ENCODE measurements at regions not wholly inside any gene's neighbourhood (a gene's known extent, or its start where the extent isn't known, plus 50 kb on each side); places are given as distances from the start of the nearest gene placed in this dataset.
"Not testable (repeated sequence)": the region's sequence is repeated elsewhere in the genome, so short reads cannot be mapped to it uniquely, and the experiment has no call there.

DNA sequence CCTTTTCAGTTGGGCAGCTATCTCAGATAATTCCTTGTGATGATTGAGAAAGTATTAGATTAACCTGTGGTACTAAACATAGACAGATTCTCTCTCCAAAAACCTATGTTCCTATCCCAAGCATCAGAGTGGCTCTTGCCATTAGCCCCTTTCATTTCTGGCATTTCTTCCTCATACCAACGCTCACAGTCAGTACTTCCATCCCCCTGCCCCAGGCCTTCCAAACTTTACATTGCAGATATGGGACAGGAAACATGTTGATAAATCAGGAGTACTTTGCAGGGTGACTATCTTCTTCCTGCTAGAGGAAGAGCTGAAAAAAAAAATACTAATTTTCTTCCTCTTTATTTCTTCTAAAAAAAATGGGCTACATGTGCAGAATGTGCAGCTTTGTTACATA lies 442.6 kb upstream of the RGMB start:
- DNase-seq, result no peak

DNA sequence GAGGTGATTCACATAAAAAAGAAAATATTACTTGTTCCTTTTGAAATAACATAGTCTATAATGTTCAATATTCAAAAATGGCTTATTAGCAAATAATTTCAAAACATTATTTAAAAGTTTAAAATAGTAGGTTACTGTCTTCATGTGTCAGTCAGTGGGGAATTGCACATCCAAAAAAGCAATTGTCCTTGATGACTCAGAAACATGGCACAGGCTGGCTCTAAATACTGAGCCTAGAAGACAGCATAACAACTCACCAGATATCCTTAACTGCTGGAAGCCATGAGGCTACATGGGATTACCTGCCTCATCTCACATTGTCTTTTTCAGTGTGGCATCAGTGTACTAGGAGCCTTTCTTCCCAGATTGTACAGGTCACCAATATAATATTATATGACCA lies 439.5 kb upstream of the RGMB start:
- no peak for DNase-seq

DNA sequence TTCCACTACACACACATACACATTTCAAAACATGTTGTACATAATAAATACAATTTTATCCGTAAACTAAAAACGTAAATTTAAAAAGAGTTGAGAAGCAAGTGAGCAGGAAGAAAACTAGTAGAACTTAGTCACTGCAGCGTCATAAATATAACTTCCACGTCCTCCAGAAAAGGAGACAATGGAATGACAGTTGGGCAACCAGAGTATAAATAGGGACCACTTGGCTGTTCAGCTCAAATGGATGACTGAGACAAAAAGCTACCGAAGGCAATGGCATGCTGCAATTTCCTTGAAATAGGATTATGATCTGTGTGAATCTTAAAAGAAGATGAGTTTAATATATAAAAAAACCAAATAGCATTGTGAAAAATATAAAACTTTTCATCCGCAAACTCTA lies 438.5 kb upstream of the RGMB start:
- no peak for DNase-seq

DNA sequence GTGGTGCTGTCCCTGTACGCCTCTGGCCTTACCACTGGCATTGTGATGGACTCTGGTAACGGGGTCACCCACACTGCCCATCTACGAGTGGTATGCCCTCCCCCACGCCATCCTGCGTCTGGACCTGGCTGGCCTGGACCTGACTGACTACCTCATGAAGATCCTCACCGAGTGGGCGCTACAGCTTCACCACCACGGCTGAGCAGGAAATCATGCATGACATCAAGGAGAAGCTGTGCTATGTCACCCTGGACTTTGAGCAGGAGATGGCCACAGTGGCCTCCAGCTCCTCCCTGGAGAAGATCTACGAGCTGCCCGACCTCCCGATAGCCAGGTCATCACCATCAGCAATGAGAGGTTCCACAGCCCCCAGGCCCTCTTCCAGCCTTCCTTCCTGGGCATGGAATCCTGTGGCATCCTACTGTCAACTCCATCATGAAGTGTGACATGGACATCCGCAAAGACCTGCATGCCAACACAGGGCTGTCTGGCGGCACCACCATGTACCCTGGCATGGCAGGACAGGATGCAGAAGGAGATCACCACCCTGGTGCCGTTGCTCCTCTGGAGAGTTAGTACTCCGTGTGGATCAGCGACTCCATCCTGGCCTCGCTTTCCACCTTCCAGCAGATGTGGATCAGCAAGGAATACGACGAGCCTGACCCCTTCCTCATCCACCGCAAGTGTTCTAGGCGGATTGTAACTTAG lies 434.2 kb upstream of the RGMB start:
- no peak for DNase-seq

DNA sequence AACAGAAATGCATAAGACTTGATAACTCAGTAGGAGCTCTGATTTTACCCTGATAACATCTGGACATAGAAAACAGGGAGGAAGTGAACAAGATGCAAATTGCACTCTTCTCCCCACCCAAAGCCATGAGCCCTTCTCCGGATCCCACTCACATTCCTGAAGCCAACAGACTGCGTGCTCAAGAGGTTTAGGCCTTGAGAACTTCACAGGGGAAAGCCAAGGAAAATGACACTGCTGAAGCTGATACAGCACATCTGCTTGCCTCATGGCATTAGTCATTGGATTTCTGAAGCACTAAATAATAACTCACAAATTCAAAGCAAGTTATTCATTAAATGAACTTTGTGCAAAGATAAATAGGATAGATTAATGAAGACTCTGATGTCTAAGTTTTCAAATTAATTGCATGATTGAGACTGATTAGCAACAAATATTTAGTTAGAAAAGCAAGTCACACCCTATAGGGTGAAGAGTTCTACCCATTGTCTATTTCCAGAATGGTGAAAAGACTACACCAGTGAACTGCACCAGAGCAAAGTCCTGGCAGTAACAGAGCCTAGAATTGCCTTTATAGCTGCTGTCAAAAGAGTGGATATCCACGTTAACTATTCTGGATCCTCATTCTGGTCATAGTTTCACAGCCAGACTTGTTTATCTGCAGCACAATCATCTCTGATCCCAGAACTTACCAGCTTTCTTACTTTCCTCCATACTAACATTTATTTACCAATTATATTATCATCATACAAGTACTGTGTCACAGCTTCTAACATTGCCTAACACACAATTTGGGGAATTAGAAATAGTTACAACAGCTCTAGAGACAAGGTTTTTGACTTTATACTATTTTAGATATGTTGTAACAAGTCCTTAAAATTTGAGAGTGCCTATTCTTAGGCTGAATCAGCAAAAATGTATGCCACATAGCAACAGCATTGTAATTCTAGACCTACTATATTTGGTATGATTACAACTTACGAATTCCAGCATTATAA lies 432.1 kb upstream of the RGMB start:
- DNase-seq, result no peak

DNA sequence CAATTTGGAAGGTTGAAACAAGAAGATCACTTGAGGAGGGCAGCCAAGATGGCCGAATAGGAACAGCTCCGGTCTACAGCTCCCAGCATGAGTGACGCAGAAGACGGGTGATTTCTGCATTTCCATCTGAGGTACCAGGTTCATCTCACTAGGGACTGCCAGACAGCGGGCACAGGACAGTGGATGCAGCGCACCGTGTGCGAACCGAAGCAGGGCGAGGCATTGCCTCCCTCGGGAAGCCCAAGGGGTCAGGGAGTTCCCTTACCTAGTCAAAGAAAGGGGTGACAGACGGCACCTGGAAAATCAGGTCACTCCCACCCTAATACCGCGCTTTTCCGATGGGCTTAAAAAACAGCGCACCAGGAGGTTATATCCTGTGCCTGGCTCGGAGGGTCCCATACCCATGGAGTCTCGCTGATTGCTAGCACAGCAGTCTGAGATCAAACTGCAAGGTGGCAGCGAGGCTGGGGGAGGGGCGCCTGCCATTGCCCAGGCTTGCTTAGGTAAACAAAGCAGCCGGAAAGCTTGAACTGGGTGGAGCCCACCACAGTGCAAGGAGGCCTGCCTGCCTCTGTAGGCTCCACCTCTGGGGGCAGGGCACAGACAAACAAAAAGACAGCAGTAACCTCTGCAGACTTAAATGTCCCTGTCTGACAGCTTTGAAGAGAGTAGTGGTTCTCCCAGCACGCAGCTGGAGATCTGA lies 430.4 kb upstream of the RGMB start:
- not testable (repeated sequence) for DNase-seq

DNA sequence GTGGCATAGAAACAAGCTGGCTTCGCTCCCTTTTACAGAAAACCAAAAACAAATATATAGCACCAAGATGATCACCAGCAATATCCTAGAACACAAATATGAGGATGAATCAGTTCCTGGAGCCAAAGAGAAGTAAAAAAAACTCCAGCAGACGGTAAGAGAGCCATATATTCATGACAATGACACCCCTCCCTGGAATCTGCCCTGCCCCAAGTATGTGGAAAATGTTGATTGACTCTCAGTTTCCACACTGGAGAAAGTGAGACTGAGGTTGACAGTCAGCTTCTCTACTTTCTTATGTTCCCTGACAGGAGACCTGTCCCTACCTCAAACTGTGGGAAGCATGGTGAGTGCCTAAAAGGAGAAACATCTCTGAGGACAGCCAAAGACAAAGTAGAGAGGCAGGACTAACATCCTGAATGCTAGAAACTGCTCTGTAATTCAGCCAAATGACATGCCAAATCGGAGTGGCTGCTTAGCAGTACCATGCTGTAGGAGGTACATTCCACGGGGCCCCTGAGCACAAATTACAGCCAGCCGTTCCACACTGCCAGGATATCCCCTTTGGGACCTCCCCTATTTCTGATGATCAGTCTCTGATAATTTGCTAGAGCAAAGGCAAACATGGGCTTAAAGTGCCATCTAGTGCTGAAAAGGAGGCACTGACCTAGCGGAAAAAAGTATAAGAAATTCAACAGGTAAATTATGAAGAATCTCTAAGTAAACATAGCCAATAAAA lies 424.0 kb upstream of the RGMB start:
- no peak for DNase-seq

DNA sequence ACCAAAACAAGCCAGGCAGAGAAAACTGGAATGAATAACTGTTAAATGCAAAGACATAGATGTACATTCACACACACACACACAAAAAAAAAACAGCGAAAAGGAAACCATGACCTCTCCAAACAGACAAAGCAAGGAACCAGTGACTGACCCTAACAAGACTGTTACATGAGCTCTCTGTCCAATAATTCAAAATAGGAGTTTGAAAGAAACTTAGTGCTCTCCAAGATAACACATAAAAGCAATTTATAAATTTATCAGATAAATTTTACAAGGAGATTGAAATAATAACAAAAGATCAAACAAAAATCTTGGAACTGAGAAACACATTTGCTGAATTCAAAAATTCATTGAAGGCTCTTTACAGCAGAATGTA lies 423.5 kb upstream of the RGMB start:
- DNase-seq, result no peak

DNA sequence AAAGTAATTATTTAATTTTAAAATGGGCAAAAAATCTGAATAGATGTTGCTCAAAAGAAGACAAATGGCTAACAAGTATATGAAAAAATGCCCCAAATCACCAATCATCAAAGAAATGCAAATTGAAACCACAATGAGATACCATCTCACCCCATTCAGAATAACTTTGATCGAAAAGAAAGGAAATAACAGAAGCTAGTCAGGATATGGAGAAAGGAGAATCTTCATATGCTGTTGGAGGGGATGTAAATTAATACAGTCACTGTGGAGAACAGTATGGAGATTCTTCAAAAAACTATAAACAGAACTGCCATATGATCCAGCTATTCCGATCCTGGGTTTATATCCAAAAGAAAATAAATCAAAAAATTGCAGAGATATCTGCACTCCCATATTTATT lies 418.5 kb upstream of the RGMB start:
- DNase-seq, result no peak

DNA sequence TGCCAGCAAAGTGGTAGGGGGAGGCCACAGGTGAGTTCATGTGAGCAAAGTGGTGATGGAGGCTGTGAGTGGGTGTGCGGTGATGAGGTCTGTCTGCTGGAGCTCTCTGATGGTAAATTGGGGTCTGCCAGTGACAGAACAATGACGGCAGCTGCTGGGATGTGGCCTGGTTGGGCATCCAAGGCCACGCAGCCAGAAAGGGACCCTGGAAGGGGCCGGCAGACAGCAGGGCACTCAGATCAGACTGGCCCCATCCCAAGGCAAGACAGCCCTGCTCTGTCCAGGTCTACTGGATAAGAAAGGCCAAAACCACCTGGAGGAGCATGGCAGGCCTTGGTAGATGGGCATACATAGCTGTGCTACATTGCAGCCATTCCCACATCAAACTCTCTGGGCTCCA lies 412.9 kb upstream of the RGMB start:
- DNase-seq, result no peak

DNA sequence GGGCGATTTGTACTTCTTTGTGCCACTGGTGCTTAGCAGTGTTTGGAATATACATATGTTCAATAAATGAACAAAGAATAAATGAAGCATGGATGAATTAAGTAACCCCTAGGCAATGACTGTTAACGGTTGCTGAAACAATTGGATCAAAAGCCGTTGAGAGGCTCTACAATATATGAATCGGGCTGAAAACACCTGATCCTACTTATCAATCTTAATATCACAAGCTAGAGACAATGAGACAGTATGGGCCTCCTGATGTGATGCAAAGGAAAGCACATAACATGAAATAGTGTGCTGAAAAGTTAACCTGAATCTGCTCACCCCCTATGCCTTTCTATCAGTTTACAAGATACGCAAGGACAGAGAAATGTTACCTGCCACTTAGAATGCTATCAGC lies 410.3 kb upstream of the RGMB start:
- no peak for DNase-seq

DNA sequence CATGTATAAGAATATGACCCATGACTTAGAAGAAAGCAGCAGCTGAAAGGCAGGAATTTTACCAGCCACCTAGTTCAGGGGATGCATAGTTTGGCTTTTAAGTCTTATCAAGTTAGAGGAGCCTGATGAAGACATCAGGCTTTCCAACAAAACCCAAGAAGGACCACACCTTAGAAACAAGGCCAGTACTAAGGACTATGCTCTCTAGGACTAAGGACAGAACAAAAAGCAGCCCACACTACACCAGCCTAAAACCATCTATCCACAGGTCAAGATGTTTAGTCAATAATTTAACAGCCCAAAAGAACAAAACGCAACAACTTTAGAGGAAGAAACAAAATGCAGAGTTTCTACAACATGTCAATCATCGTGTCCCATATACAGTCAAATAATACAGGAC lies 408.9 kb upstream of the RGMB start:
- no peak for DNase-seq

DNA sequence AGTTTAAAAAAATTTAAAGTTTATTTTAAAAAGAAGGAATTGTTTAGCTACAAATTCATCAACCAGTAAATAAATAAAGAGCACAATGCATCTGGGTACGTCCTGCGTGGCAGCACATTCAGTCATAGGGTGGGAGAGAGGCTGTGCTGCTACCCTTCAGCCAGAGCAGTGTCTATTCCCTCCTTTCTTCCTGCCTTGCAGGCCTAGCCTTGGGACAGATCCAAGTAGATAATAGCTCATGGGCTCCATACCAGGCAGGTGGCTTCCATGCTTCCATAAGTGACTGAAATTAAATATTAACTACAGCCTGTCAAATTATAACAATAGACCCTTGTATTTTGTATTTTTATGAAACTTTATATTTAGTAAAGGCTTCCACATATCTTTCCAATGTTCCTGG lies 408.3 kb upstream of the RGMB start:
- DNase-seq, result no peak

DNA sequence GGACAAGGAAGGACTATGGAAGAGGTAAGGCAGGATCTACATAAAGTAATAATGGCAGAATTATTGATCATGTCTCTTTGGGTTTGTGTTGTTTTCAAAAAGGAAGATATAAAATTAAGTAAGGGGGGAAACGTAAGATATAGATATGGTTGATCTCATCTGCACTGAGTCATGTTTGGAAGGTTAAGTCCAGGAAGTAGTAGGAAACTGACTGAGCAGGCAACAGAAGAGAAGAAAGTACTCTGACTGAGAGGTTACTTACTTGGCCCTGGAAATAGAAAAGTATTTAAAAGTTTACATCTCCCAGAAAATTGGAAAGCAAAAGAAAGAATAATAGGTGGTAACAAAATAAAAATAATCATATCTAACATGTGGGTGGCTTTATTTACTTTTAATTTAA lies 405.3 kb upstream of the RGMB start:
- DNase-seq, result no peak

DNA sequence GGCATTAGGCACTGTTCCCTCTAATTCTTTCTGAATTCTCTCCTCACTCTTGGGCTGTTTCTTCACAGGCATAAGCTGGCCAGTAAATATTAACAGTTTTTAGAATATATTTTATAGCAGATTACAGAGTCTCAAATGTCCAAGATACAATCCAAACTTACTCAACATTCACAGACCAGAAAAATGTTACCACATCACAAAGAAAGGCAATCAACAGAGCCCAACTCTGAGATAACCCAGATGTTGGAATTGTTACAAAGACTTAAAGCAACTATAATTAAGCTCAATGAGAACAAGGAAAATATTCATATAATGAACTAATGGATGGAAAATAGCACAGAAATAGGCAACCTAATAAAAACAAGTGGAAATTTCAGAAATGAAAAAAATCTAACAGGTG lies 401.1 kb upstream of the RGMB start:
- no peak for DNase-seq

DNA sequence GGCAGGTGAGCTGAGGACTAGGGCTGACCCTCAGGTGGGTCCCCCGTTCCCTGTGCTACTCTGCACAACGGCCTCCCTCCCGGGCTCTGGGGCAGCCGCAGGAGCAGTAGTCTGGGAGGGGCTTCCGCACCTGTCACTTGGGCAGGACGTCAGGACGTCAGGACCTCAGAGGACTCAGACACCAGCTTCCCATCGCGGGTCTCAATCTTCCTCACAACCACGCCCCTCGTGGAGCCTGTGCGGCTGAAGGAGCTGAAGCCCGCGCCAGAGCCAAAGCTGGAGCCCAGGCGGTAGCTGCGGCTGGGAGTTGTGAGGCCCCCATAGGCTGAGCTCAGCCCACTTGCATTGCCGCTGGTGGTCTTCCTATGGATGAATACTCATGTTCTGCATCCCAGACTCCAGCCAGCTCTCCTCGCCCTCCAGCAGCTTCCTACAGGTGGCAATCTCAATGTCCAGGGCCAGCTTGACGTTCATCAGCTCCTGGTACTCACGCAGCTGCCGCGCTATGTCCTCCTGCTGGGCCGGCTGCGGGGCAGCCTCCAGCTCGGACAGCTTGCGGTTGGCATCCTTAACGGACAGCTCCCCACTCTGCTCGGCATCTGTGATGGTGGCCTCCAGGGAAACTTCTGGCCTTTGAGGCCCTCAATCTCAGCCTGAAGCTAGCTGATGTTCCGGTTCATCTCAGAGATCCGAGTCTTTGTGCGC lies 381.4 kb upstream of the RGMB start:
- no peak for DNase-seq

DNA sequence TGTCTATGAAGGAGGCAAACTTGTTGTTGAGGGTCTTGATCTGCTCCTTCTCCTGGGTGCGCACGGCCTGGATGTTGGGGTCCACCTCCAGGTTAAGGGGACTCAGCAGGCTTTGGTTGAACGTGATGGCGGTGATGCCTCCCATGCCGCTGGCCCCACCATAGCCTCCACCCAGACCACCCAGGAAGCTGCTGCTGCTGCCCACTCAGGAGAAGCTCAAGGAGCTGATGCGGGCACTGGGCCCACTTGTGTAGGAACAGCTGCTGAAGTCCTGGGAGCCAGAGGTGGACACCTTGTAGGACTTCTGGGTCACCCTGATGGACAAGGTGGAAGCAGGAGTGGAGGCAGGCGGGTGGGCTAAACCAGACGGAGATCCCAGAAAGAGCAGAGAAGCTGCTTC lies 380.3 kb upstream of the RGMB start:
- DNase-seq, result not testable (repeated sequence)

DNA sequence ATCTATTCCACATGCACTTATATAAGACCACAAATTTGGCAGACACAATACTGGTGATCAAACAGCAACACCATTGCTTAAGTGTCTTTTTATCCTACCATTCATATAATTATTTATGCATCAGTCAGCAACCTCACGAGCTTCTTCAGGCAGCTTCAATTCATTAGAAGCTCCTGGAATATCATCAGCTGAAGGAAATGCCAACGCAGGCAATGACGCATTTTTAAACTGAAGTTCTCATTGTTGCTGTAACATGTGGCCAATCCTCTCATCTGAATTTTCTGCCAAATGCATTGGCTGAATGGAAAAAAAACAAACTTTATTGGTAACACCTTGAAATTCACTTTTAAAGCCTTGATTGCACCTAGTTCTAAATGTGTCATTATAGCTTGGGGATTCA lies 376.4 kb upstream of the RGMB start:
- DNase-seq, result no peak

DNA sequence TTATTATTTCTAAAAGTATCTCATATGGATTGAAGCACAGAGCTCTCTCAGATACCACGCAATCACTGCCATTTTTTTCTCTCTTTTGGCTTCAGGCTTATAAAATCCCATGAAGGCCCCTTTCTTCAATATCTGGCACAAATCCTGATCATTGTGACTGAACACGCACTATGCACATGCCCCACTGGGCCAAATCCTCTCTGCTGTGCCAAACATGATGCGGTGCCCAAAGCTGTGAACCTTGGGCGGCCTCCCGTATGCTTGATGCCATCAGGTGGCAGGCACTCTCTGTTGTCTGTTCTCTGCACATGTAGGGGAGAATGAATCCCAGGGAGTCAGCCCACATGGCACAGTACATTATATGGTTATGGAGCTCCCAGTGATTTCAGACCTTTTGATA lies 375.0 kb upstream of the RGMB start:
- no peak for DNase-seq

DNA sequence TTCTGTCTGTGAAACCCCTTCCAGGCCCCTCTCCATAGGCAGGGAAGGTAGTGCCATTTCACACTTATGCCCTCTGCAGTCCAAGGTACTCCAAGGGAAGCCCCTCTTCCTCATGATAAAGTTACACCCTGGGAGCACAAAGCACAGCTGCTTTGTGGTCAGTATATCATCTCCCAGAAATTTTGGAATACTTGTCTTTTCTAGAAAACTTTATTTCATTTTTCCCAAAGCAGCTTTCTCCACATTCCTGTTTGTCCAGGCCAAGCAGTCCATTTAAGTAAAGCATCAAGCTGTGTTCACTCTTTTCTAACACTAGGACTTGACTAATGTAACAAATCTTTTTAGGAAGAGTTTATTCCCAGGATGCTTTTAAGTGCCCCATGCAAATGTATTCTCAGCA lies 371.8 kb upstream of the RGMB start:
- no peak for DNase-seq

DNA sequence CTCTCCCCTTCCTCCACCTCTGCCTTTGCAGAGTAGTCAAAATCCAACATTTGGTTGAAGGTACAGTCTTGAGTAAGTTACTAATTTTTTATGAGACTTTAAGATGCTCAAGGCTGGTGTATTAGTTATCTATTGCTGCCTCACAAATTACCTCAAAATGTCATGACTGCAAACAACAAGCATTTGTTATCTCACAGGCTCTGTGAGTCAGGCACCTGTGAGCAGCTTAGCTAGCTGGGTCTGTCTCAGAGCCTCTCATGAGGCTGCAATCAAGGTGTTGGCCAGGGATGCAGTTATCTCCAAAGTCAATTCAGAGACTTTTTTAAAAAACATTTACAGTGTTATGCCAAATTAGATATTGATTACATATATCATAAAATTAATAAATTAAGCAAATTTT lies 371.3 kb upstream of the RGMB start:
- no peak for DNase-seq

DNA sequence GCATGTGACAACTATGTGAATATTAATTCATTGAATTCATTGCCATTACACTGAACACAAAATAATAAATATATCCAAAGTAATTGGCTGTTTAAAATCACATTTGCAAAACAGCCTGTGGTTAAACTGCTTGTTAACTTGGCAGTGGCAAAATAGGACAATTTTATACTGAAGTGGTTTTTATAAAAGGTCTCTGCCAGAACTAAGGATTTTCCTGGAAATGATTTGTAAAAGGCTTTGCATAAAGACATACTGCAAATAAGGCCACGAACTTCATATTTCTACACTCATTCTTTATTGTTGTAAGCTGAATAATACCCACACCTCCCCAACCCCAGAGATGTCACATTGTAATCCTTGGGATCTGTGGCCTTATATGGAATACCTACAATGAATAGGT lies 370.3 kb upstream of the RGMB start:
- DNase-seq, result no peak
